Neutrophil (primary cell): ENCODE measurements at regions not wholly inside any gene's neighbourhood (a gene's known extent, or its start where the extent isn't known, plus 50 kb on each side); places are given as distances from the start of the nearest gene placed in this dataset.

Experiments
- H3K27ac ChIP-seq: fragments of 200-600 bp; sonication (generic); 2 replicates; pipeline ENCODE4 v1.5.1; 2016; ENCODE audit warnings: mild to moderate bottlenecking, moderate library complexity
- H3K27me3 ChIP-seq: fragments of 200-600 bp; sonication (generic); 2 replicates; pipeline ENCODE4 v1.6.0; 2016; ENCODE audit warnings: mild to moderate bottlenecking
- H3K36me3 ChIP-seq: fragments of 200-600 bp; sonication (generic); 2 replicates; pipeline ENCODE4 v1.5.1; 2017
- H3K4me1 ChIP-seq, 2 experiments: fragments of 200-600 bp in 1 of 2; sonication (generic) in 1 of 2; 1 replicate in 1 of 2; 2 replicates in 1 of 2; pipeline versions ENCODE4 v1.5.1 to v1.6.1; 2013 to 2016; ENCODE audit warnings: low read depth in 1 of 2, low read length in 1 of 2, mild to moderate bottlenecking in 1 of 2, moderate library complexity in 1 of 2; ENCODE audit not compliant: control insufficient read depth in 1 of 2, insufficient read depth in 1 of 2
- H3K4me3 ChIP-seq, 2 experiments: fragments of 200-600 bp in 1 of 2; sonication (generic) in 1 of 2; 1 replicate in 1 of 2; 2 replicates in 1 of 2; pipeline ENCODE4 v1.5.1; 2013 to 2016; ENCODE audit warnings: low read depth in 1 of 2, low read length in 1 of 2, mild to moderate bottlenecking in 1 of 2, moderate library complexity in 1 of 2
- H3K9me3 ChIP-seq: fragments of 200-600 bp; sonication (generic); 2 replicates; pipeline ENCODE4 v1.5.1; 2016
- CTCF ChIP-seq: fragments of 200-600 bp; sonication (generic); IDR thresholded peaks from 2 replicates; pipeline ENCODE4 v1.5.1; 2016; ENCODE audit warnings: antibody characterized with exemption

- Histone ChIP-seq H3K4me3 (no peak overlapping the region), H3K4me1 (no peaks in the 10 kb centered on the region)
- TF ChIP-seq CTCF: no peak
These were observed 114.0 kb upstream of the ZNF644 start for GRCh38 chr1:91135799-91136198.

DNA sequence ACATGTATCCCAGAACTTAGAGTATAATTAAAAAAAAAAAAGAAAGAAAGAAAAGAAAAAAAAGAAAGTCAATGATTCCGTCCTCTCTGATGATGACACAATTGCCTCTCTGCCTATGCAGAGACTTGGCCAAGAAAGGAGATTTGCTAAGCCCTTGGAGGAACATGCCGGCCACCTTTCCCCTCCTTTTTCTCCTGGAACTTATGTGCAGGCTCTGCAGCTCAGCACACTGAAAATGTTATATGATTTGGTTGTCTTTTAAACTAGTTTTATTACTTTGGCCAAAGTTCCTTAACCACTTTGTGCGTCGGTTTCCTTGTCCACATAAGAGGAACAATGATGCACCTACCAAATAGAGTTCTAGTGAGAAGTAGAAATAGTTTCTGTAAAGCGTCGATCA lies 111.4 kb upstream of the ZNF644 start:
- no peak overlapping the region for H3K4me3 ChIP-seq
- no peaks in the 10 kb centered on the region for H3K9me3 ChIP-seq
- no peak for TF ChIP-seq CTCF
- peaks cover 11% of the 10 kb centered on the region for H3K27me3 ChIP-seq
- H3K36me3 ChIP-seq: no peaks in the 10 kb centered on the region
- no peaks in the 10 kb centered on the region for H3K4me1 ChIP-seq
- no peak overlapping the region for H3K27ac ChIP-seq

More at GRCh38 chr1:91135799-91136198, 114.0 kb upstream of the ZNF644 start:
- Histone ChIP-seq H3K27me3 (peaks cover 11% of the 10 kb centered on the region), H3K27ac (no peak overlapping the region), H3K9me3 (no peaks in the 10 kb centered on the region), H3K36me3 (no peaks in the 10 kb centered on the region)

- TF ChIP-seq CTCF: no peak
- no peaks in the 10 kb centered on the region for H3K9me3 ChIP-seq
- H3K4me3 ChIP-seq: no peak overlapping the region
- no peaks in the 10 kb centered on the region for H3K36me3 ChIP-seq
- H3K4me1 ChIP-seq: no peaks in the 10 kb centered on the region
- H3K27me3 ChIP-seq: peaks cover 11% of the 10 kb centered on the region
- H3K27ac ChIP-seq: no peak overlapping the region
These were observed 108.6 kb upstream of the ZNF644 start for GRCh38 chr1:91130256-91130985.

DNA sequence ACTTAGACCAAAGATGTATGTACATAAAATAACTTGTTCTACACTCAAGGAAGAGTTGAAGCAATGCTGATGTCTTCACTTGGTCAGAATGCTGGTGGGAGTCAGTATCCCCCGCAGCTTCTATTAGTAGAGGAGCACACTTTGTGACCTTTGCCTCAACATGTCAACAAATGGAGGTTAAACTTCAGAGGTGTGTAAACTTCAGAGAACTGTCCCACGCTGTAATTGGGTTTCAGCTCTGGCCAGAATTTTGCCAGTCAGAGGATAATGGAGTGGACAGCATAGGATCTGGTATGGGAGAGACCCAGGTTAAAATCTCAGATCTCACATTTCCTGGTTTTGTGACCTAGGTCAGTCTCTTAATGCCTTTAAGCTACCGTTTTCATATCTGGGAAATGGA lies 107.6 kb upstream of the ZNF644 start:
- H3K4me3 ChIP-seq: no peak overlapping the region
- H3K36me3 ChIP-seq: no peaks in the 10 kb centered on the region
- no peak overlapping the region for H3K27ac ChIP-seq
- no peak for TF ChIP-seq CTCF
- H3K9me3 ChIP-seq: no peaks in the 10 kb centered on the region
- no peaks in the 10 kb centered on the region for H3K4me1 ChIP-seq
- peaks cover 11% of the 10 kb centered on the region for H3K27me3 ChIP-seq

- H3K36me3 ChIP-seq: no peaks in the 10 kb centered on the region
- no peak overlapping the region for H3K4me3 ChIP-seq
- TF ChIP-seq CTCF: no peak
These were observed 107.2 kb upstream of the ZNF644 start for GRCh38 chr1:91129017-91129416.

More at GRCh38 chr1:91129017-91129416, 107.2 kb upstream of the ZNF644 start:
- peaks cover 9% of the 10 kb centered on the region for H3K27me3 ChIP-seq
- no peaks in the 10 kb centered on the region for H3K9me3 ChIP-seq
- H3K27ac ChIP-seq: no peak overlapping the region
- no peaks in the 10 kb centered on the region for H3K4me1 ChIP-seq
